Retinal pigment epithelial cell (primary cell): ENCODE measurements at regions not wholly inside any gene's neighbourhood (a gene's known extent, or its start where the extent isn't known, plus 50 kb on each side); places are given as distances from the start of the nearest gene placed in this dataset.
A peak's percentile ranks its signal among the peaks of the same experiment; 100 is the strongest.

ENCODE experiments used
- DNase-seq: peaks from one replicate; pipeline ENCODE4 v3.0.0-alpha.2; 2010; ENCODE audit warnings: low read depth
- H3K4me3 ChIP-seq: 2 replicates; pipeline ENCODE4 v1.5.1; 2011; ENCODE audit warnings: mild to moderate bottlenecking, low read length, control low read depth, moderate library complexity
- TF ChIP-seq, protein P1 (sequence below): conservative IDR thresholded peaks from 2 replicates; pipeline ENCODE4 v1.5.1; 2011; ENCODE audit warnings: low read depth, low read length, control low read depth, inconsistent platforms

DNA sequence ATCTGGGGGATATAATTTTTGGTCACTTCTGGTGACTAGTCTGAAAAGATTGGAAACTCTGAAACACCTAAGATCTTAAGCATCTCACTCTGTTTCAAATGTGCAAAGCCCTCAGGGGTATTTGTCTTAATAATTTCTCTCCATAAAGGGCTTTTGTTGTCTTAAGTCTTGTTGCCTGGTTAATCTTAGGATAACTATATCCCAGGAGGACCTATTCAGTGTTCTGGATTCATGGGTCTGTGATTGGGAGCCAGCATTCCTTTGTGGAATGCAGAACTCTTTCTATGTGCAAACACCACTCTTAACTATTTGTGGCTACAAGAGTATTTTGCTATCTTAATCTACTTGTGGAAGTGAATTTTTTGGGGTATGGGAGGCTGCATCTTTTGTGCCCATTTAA lies 1573.0 kb upstream of the PRMT6 start:
- DNase-seq: no peak
- H3K4me3 ChIP-seq: no peak overlapping the region

GRCh38 chr1:105485207-105485606 lies 1571.3 kb upstream of the PRMT6 start:
- TF ChIP-seq, protein P1, sequence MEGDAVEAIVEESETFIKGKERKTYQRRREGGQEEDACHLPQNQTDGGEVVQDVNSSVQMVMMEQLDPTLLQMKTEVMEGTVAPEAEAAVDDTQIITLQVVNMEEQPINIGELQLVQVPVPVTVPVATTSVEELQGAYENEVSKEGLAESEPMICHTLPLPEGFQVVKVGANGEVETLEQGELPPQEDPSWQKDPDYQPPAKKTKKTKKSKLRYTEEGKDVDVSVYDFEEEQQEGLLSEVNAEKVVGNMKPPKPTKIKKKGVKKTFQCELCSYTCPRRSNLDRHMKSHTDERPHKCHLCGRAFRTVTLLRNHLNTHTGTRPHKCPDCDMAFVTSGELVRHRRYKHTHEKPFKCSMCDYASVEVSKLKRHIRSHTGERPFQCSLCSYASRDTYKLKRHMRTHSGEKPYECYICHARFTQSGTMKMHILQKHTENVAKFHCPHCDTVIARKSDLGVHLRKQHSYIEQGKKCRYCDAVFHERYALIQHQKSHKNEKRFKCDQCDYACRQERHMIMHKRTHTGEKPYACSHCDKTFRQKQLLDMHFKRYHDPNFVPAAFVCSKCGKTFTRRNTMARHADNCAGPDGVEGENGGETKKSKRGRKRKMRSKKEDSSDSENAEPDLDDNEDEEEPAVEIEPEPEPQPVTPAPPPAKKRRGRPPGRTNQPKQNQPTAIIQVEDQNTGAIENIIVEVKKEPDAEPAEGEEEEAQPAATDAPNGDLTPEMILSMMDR: no peak
- no peak overlapping the region for H3K4me3 ChIP-seq
- DNase-seq: no peak

More for the DNA sequence above, 1573.0 kb upstream of the PRMT6 start:
- TF ChIP-seq, protein P1: no peak

DNA sequence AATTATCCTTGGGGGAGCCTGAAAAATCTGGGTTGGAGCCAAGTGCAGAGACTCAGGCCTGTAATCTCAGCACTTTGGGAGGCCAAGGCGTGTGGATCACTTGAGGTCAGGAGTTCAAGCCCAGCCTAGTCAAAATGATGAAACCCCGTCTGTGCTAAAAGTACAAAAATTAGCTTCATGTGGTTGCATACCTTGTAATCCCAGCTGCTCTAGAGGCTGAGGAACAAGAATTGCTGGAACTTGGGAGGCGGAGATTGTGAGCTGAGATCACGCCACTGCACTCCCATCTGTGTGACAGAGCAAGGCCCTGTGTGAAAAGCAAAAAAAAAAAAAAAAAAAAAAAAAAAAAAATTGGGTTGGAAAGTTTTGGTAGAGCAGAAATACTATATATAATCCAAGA lies 1563.6 kb upstream of the PRMT6 start:
- no peak overlapping the region for H3K4me3 ChIP-seq
- no peak for DNase-seq
- TF ChIP-seq, protein P1: no peak

GRCh38 chr1:105516068-105516467 lies 1540.4 kb upstream of the PRMT6 start:
- TF ChIP-seq, protein P1: no peak
- no peak for DNase-seq
- no peak overlapping the region for H3K4me3 ChIP-seq

GRCh38 chr1:105533996-105534395 lies 1522.5 kb upstream of the PRMT6 start:
- H3K4me3 ChIP-seq: no peak overlapping the region
- DNase-seq: no peak
- TF ChIP-seq, protein P1: no peak

- no peak for DNase-seq
- H3K4me3 ChIP-seq: no peak overlapping the region
- TF ChIP-seq, protein P1: no peak
Measured at GRCh38 chr1:105544475-105544874, 1512.0 kb upstream of the PRMT6 start.

DNA sequence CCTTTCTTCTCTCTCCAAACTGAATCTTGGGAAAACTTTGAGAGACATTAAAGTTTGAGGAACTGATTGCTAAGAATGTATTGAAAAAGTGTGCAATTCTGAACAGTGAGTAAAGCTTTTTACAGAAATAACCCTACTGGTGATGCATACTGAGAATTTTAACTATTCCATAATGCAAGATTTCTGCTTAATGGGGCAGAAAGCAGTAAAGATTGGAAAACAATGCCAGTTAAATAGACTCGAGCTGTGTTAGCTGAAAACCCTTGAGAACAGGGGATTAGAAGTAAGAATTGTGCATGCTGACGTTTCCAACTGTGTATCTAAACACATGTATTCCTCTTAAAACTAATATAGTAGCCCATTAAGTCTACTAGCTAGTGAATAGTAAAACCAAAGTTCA lies 1500.2 kb upstream of the PRMT6 start:
- peak; percentile 17 for DNase-seq
- TF ChIP-seq, protein P1: no peak
- no peak overlapping the region for H3K4me3 ChIP-seq
